Effector CD8-positive, alpha-beta T cell (primary cell): ENCODE measurements at regions not wholly inside any gene's neighbourhood (a gene's known extent, or its start where the extent isn't known, plus 50 kb on each side); places are given as distances from the start of the nearest gene placed in this dataset.
"Not testable (repeated sequence)": the region's sequence is repeated elsewhere in the genome, so short reads cannot be mapped to it uniquely, and the experiment has no call there.

Source experiments
- DNase-seq: peaks from one replicate; lab custom pipeline; 2025; lab: John Stamatoyannopoulos, UW

DNA sequence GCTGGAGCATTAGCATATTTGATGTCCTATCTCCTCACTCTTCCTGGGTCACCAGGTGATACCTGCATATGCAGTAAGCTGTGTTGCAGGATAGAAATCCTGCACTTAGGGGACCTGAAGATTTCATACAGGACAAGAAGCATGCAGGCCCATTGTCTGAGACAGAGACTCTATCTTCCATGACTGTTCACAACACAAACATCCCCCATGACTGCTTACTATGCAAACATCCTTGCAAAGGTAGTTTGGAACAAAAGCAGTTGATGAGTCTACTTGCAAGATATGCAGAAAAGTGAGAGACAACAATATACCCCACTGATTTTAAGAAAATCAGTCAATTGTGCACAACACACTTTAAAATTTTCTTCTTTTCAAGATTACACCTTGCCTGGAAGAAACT is 108.6 kb upstream of the ZEB2 start:
- DNase-seq: no peak

DNA sequence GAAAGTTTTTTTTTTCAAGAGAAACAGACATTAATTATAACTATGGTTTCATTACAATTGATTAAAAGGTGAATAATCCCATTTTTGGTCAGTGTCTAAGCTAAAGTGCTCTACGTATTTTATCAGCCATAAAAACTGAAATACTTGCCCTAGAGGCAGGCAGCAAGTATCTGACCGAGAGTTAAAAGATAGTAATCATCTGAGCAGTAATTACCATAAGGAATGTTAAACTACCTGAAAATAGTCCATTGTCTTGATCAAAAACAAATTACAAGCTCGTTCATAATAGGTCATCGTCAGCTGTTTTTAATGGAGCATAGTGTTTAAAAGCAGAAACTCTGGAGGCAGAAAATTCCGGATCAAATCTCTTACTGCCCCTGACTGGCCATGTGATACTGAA is 105.7 kb upstream of the ZEB2 start:
- DNase-seq: no peak

GRCh38 chr2:144625226-144625625 is 105.3 kb upstream of the ZEB2 start:
- DNase-seq: no peak

DNA sequence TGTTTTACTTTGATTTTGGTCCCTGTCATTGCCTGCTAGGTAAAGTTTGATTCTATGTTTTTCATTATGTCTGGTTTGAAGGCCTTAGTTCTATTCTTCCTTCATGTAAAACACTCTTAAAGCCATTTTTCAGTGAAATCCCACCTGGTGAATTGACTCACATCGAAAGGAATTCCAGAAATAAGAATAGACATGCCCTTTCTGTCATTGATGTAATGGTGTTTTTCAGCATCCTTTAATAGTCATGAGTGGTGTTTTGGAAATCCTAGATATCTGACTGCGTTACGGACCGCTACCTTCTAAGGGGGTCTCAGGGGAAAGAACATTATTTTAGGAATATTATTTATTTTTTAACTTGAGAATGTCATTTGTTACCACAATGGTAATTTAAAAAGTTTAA is 104.5 kb upstream of the ZEB2 start:
- no peak for DNase-seq

DNA sequence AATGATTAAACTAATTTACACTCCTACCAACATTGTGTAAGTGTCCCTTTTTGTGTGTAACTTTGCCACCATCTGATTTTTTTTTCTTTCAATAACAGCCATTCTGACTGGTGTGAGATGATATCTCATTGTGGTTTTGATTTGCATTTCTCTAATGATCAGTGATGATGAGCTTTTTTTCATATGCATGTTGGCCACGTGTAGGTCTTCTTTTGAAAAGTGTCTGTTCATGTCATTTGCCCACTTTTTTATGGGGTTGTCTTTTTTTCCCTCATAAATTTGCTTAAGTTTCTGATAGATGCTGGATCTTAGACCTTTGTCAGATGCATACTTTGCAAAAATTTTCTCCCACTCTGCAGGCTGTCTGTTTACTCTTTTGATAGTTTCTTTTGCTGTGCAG is 102.5 kb upstream of the ZEB2 start:
- DNase-seq: not testable (repeated sequence)

DNA sequence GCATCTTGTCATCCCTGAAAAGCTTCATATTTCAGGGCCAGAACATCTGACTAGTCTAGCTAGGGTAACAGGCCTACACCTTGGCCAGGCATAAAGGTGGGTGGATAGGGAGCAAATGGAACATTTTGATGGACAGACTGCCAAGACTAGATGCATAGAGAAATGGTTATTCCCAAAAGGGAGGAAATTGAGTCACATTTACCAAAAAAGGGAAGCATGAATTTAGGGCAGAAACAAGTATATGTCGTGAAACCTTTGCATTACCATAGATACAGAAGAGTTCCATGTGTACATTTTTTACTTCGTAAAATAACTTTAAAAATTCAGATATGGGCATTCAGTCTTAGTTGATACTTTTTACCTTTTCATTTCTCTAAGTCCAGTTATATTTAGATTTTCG is 101.3 kb upstream of the ZEB2 start:
- no peak for DNase-seq

DNA sequence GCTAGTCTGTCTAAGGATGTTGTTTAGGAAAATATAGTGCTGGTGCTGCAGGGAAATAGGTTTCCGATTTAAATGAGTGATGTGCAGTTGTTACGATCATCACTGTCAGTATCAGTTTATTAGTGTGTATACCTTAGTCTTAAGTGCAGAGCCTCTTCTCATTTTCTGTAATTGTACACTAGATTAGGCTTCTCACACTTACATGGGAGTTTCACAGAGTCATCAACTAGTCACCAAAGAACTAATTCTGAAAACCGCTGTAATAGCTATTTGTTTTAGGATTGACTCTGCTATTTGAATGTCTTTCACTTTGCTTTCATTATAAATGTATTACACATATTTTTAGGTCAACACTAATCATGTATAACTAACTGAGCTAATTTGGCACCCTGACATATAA is 99.8 kb upstream of the ZEB2 start:
- no peak for DNase-seq

DNA sequence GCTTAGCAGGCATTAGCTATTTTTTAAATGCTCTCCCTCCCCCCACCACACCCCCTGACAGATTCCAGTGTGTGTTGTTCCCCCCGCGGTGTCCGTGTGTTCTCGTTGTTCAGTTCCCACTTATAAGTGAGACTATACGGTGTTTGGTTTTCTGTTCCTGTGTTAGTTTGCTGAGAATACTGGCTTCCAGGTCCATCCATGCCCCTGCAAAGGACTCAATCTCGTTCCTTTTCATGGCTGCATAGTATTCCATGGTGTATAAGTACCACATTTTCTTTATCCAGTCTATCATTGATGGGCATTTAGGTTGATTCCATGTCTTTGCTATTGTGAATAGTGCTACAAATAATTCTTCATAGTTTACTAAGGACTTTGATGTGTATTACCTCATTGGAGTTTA is 97.3 kb upstream of the ZEB2 start:
- DNase-seq: not testable (repeated sequence)

DNA sequence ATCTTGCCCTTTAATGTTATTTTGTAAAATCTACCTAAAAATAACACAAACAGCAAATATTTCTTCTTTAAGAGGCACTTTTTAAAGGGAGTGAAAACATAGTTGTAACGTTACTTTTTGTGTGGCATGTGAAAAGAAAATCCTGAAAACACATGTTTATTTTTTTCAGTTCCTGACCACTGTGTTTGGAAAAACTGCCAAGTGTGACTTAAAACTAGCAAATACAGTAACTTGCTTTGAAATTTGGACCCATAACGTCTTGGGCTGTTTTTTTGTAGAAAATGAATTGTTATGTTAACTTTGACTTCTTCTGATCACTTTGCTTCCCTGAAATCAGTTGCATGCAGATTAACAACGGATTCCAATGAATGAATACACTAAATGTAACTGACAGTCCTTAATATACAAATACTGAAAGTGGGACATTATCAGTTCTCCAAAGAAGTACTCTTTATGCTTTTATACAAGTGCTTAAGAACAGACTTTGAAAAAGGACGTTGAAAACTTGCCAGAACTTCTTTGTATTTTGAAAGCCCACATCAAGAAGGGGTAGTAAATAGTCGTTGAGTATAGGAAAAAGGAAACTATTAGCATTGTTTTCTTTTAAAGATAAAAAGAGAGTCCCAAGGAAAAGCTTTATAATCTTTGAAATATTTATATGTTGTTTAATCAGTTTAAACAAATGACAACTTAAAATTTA is 96.1 kb upstream of the ZEB2 start:
- DNase-seq: no peak

DNA sequence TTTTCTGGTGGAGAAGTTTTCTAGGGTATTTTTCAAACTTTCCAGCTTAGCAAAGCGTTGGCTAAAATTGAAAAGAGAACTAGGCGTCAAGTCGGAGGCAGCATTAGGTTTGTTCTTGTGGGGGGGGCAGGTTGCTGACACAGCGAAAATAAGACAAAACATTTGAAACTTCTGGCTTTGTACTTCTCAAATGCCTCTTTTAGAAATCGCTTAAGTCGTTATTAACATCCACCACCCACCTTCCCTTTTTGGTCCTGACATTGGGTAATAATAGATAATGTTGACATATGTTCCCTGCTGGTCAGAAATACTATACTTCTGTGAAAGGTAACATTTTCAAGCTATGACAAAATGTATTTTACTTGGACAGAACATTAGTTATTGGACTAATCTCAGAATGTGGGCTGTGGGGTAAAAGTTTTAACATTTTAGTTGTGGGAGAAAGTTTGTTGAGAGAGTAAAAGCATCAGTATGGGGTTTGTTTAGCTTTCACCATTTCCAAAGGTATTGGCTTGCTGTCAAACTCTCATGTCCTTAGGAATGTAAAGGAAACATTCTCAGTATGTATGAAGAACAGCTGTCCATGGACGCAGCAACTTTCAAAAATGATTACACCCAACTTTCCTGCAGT is 88.1 kb upstream of the ZEB2 start:
- DNase-seq: no peak

GRCh38 chr2:144607099-144607498 is 87.2 kb upstream of the ZEB2 start:
- no peak for DNase-seq

GRCh38 chr2:144606466-144607095 is 86.7 kb upstream of the ZEB2 start:
- no peak for DNase-seq

DNA sequence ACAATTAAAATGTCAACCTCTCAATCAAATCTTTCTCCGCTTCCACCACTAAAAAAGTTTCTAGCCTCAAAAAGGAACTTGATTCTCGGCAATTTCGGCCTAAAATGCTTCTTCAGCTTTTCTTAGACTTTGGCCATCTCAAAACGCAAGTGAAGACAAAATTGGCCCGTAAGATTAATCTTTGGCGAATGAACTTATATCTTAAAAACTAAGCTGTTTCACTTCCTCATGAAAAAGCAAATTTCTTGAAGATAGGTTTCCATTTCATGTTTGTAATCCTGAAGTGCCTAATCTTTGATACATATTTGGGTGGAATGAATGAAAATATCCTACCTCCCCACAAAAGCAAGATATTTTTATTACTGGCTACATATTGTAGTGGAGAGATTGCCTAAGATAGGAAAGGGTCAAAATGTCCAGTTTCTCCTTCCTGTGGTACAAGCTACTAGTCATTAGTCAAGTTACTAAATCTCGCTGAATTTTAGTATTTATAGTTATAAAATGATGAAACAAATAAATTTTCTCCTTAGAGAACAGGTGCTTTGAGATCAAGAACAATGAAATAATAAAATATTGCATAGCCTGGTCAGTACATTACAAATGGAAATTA is 85.4 kb upstream of the ZEB2 start:
- no peak for DNase-seq

DNA sequence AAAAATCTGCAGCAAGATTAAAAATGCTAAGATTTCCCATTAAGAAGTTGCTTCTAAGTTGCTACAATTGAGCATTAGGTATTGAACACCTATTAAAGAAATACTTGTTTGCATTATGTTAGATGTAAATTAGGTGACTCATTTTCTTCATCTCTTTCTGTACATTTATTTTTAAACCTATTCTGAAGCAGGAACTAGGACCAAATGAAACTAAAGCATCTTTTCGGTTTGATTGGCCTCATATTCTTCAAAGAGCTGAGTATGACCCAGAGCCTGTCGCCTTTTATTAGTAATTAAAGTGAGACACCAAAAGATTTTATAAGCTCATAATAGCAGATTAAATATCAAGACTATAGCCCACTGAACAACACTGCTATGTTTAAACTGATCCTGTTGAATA is 83.4 kb upstream of the ZEB2 start:
- no peak for DNase-seq

GRCh38 chr2:144598906-144599305 is 79.0 kb upstream of the ZEB2 start:
- no peak for DNase-seq

DNA sequence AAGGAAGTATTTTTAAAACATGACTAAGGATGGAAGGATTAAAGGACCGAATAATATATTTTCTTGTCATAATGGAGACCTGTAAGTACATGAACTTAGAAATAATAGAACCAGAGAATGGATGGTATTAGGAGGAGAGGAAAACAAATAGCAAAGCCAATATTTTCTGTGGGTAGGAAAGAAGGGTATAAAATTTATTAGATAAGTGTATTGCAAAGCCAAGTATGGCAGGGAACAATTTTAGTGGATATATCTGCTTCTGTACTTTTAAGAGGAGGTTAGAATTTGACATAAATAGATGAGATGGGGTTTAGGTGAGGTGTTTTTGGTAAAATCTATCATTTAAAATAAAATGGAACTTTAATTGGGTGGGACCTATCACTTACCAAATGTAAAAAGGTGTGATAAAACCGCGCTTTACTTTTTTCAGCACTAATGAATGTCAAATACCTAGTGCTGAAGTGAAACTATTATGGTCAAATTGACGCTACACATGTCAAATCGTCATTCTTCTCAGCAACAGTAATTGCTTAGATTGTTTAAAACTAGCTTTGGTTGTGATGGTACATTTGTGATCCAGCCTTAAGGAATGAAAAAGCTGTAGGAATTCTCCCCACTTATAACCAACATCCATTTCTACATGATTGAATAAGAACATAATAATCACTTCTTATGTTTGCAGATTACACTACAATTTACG is 78.1 kb upstream of the ZEB2 start:
- no peak for DNase-seq

DNA sequence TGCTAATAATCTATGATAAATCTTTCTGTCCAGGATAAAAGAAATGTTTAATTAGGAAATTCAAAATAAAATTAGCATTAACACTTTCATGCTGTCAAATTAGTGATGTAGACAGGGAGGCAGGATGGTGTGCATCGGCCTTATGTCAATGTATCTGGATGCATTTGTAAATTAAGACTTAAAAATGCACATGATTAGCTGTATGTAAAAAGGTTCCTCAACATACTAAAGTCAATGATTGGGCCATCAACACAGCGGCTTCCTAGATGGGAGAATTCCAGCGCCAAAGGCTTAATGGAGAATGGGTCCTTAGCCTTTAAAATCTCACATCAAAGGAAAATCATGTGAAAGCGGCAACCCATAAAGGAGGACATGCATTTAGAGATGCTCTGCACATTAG is 77.5 kb upstream of the ZEB2 start:
- no peak for DNase-seq

DNA sequence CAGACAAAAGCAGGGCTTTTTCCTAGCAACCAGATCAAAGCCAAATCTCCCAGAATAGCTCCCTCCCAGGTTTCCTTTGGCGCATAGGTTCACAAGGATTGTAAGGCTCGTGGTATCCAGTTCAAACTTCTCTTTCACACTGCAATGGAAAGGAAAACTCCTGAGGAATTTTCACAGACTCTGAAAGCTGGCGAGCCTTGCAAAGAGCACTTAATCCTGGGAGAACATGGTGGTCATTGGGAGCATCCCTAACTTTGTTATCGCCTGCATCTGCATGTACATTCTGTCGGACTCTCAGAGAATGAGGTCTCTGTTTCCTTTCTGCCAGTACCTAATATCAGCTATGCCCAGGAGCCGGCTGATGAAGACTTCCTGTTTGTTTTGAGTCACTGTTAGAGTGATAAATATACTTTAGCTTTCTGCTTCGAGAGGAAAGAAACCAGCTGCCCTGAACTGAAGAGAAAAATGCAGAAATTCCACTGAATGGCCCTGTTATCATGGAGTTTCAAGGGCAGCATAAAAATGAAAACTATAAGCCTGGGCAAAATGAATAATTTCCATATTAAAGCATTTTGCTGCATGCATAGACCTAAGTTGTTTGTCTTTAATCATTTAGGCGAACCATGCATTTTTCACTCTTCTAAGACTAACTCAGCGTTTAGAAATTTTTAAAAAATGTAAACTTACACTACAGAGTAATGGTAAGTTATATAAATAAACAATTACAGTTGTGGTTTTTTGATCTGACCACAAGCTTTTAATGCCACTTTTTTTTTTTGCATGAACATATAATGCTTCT is 76.4 kb upstream of the ZEB2 start:
- no peak for DNase-seq

DNA sequence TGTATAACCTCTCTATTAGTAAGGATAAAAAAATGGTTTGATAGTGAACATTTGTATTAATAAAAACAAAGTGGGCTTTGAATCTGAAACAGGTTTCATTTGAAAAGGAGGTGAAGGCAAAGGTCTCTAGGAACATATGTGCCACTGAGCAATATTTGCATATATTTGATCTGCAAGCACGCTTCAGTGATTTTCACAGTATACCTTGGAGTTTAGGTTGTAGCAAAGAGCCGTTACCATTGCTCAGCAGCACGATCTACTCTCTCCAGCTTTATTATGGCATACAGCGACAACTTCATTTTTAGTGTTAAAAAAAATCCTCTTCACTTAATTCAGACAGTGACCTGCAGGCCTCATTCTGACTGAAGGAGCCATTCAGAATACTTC is 75.8 kb upstream of the ZEB2 start:
- DNase-seq: no peak

GRCh38 chr2:144595279-144595678 is 75.4 kb upstream of the ZEB2 start:
- DNase-seq: no peak

- no peak for DNase-seq
Observed at GRCh38 chr2:144593803-144594202, 73.9 kb upstream of the ZEB2 start.
